HepG2 (cell line): ENCODE measurements at regions not wholly inside any gene's neighbourhood (a gene's known extent, or its start where the extent isn't known, plus 50 kb on each side); places are given as distances from the start of the nearest gene placed in this dataset.

ENCODE experiments used
- ATAC-seq: fragments of 200-7000 bp; cut with Tn5 transposase; 3 replicates; pipeline ENCODE4 v1.9.1; 2020; ENCODE audit warnings: mild to moderate bottlenecking, moderate library complexity
- BruUV-seq: library from RNA; stranded (reverse); fragments of 400-500 nt; replicated peaks from 2 replicates; lab custom pipeline; 2021; lab: Mats Ljungman, UMichigan
- CTCF ChIA-PET: fragments of 300-600 bp; formaldehyde crosslinking; extraction: SDS; loops from one replicate; lab custom pipeline; 2021; ENCODE audit warnings: low total read pairs, inconsistent platforms, low intra/inter-chr PET ratio; lab: Yijun Ruan, JAX
- POLR2A ChIA-PET: fragments of 350-600 bp; sonication (Branson Sonifier 250); formaldehyde crosslinking; loops from one replicate; lab custom pipeline; 2020; ENCODE audit warnings: antibody characterized with exemption, inconsistent platforms; lab: Yijun Ruan, JAX
- DNase-seq: peaks from one replicate; pipeline ENCODE4 v3.0.0-alpha.2; 2015; ENCODE audit warnings: low spot score
- FAIRE-seq: peaks from 3 replicates; lab custom pipeline; 2011; peaks lifted over from hg19 to GRCh38; lab: Jason Lieb, UNC
- H2AFZ ChIP-seq: one replicate; pipeline ENCODE4 v1.6.1; 2011; ENCODE audit warnings: low read length, inconsistent platforms
- H3K27ac ChIP-seq: fragments of 300-600 bp; 3 replicates; pipeline ENCODE4 v1.8.0; 2011; ENCODE audit warnings: mixed run types, mild to moderate bottlenecking, mixed read lengths, low read length, inconsistent platforms; ENCODE audit not compliant: insufficient read depth; ENCODE audit errors: extremely low read length
- H3K27me3 ChIP-seq, 2 experiments: fragments of 200-600 bp in 1 of 2; 2 replicates in 1 of 2; 3 replicates in 1 of 2; pipeline versions ENCODE4 v1.6.0 to v1.8.0; 2011; ENCODE audit warnings: low read length in 2 of 2, mild to moderate bottlenecking in 2 of 2, moderate library complexity in 2 of 2, inconsistent platforms in 1 of 2; ENCODE audit not compliant: insufficient read depth in 2 of 2, control insufficient read depth in 1 of 2
- H3K36me3 ChIP-seq, 2 experiments: fragments of 200-600 bp in 1 of 2; replicated peaks in 1 of 2; 2 replicates in 1 of 2; 3 replicates in 1 of 2; pipeline versions ENCODE4 v1.5.1 to v1.8.0; 2011; ENCODE audit warnings: low read length in 2 of 2, inconsistent platforms in 1 of 2; ENCODE audit not compliant: insufficient read depth in 2 of 2, control insufficient read depth in 1 of 2
- H3K4me1 ChIP-seq: 2 replicates; pipeline ENCODE4 v1.5.1; 2012; ENCODE audit warnings: low read length, inconsistent platforms; ENCODE audit not compliant: insufficient read depth
- H3K4me2 ChIP-seq: 2 replicates; pipeline ENCODE4 v1.6.0; 2011; ENCODE audit warnings: low read depth, low read length, inconsistent platforms
- H3K4me3 ChIP-seq, 3 experiments: fragments of 200-600 bp in 1 of 3; sonication (generic), shearing (Covaris generic) in 1 of 3; replicated peaks in 1 of 3; 2 replicates each; pipeline ENCODE4 v1.5.1; 2011 to 2016; ENCODE audit warnings: low read length in 3 of 3, inconsistent platforms in 2 of 3, low read depth in 2 of 3, mild to moderate bottlenecking in 2 of 3, control low read depth in 1 of 3, mixed read lengths in 1 of 3; ENCODE audit not compliant: insufficient read depth in 1 of 3
- H3K79me2 ChIP-seq: one replicate; pipeline ENCODE4 v1.6.1; 2011; ENCODE audit warnings: low read length, inconsistent platforms; ENCODE audit not compliant: insufficient read depth
- H3K9ac ChIP-seq: 2 replicates; pipeline ENCODE4 v1.6.0; 2011; ENCODE audit warnings: mild to moderate bottlenecking, low read depth, low read length, inconsistent platforms; ENCODE audit not compliant: insufficient read depth
- H3K9me3 ChIP-seq: 2 replicates; pipeline ENCODE4 v1.5.1; 2012; ENCODE audit warnings: mild to moderate bottlenecking, low read length
- H4K20me1 ChIP-seq: 2 replicates; pipeline ENCODE4 v1.6.0; 2011; ENCODE audit warnings: inconsistent platforms, mild to moderate bottlenecking, low read length, moderate library complexity; ENCODE audit not compliant: insufficient read depth
- CC2D1A ChIP-seq: sonication (generic); formaldehyde crosslinking; IDR thresholded peaks from 2 replicates; pipeline ENCODE4 v1.8.1; 2023; ENCODE audit warnings: mild to moderate bottlenecking, missing genetic modification reagents
- HHEX ChIP-seq: IDR thresholded peaks from 2 replicates; pipeline ENCODE4 v1.6.1; 2016; ENCODE audit warnings: control low read depth
- LBX2 ChIP-seq: sonication (generic); formaldehyde crosslinking; IDR thresholded peaks from 2 replicates; pipeline ENCODE4 v1.5.0; 2020; ENCODE audit warnings: missing genetic modification reagents, mild to moderate bottlenecking, borderline replicate concordance
- PHB2 ChIP-seq: fragments of 450-650 bp; IDR thresholded peaks from 2 replicates; pipeline ENCODE4 v1.6.1; 2018; ENCODE audit not compliant: partially characterized antibody
- PRDM4 ChIP-seq: sonication (generic); formaldehyde crosslinking; IDR thresholded peaks from 2 replicates; pipeline ENCODE4 v1.9.0; 2021; ENCODE audit warnings: missing genetic modification reagents, borderline replicate concordance
- RXRA ChIP-seq: sonication (generic); formaldehyde crosslinking; IDR thresholded peaks from 2 replicates; pipeline ENCODE4 v1.5.1; 2020; ENCODE audit warnings: missing genetic modification reagents
- SMC3 ChIP-seq: IDR thresholded peaks from 2 replicates; pipeline ENCODE4 v1.6.1; 2011; ENCODE audit warnings: low read length, improper control_type of control experiment
- TAF1 ChIP-seq: sonication (generic); formaldehyde crosslinking; IDR thresholded peaks from 2 replicates; pipeline ENCODE4 v1.4.0; 2020; ENCODE audit warnings: missing genetic modification reagents
- U2AF1 ChIP-seq: fragments of 200-400 bp; formaldehyde crosslinking; optimal IDR thresholded peaks from 2 replicates; pipeline ENCODE3; 2017; ENCODE audit warnings: mild to moderate bottlenecking, low read depth, low read length
- UBTF ChIP-seq: sonication (generic); formaldehyde crosslinking; IDR thresholded peaks from 2 replicates; pipeline ENCODE4 v1.4.0; 2020; ENCODE audit warnings: mild to moderate bottlenecking, missing genetic modification reagents
- ZBTB43 ChIP-seq: sonication (generic); formaldehyde crosslinking; conservative IDR thresholded peaks from 2 replicates; pipeline ENCODE4 v1.4.0; 2020; ENCODE audit warnings: missing genetic modification reagents
- ZFYVE20 ChIP-seq: sonication (generic); formaldehyde crosslinking; IDR thresholded peaks from 2 replicates; pipeline ENCODE4 v1.8.0; 2023; ENCODE audit warnings: low read depth, mild to moderate bottlenecking, moderate library complexity, missing genetic modification reagents, borderline replicate concordance
- ZMYM3 ChIP-seq: sonication (generic); formaldehyde crosslinking; IDR thresholded peaks from 2 replicates; pipeline ENCODE4 v1.5.1; 2020; ENCODE audit warnings: mild to moderate bottlenecking, missing genetic modification reagents
- ZNF235 ChIP-seq: sonication (generic); formaldehyde crosslinking; IDR thresholded peaks from 2 replicates; pipeline ENCODE4 v1.8.1; 2023; ENCODE audit warnings: mild to moderate bottlenecking, missing genetic modification reagents, borderline replicate concordance
- ZNF335 ChIP-seq: sonication (generic); formaldehyde crosslinking; IDR thresholded peaks from 2 replicates; pipeline ENCODE4 v1.4.0; 2020; ENCODE audit warnings: missing genetic modification reagents
- ZNF337 ChIP-seq: sonication (generic); formaldehyde crosslinking; IDR thresholded peaks from 2 replicates; pipeline ENCODE4 v1.5.1; 2020; ENCODE audit warnings: missing genetic modification reagents, low read depth, mild to moderate bottlenecking, borderline replicate concordance
- ZNF543 ChIP-seq: sonication (generic); formaldehyde crosslinking; IDR thresholded peaks from 2 replicates; pipeline ENCODE4 v1.4.0; 2020; ENCODE audit warnings: mild to moderate bottlenecking, missing genetic modification reagents
- ZNF800 ChIP-seq: sonication (generic); formaldehyde crosslinking; IDR thresholded peaks from 2 replicates; pipeline ENCODE4 v1.4.0; 2020; ENCODE audit warnings: missing genetic modification reagents
- WGBS: methylation state at CpG from one replicate; pipeline ENCODE4 v1.1.6; 2017; ENCODE audit warnings: low lambda C conversion rate; 5-methylcytosine and 5-hydroxymethylcytosine counted together
- in situ Hi-C: cut with HindIII; loops from 2 replicates; pipeline ENCODE4 v1.10.0; 2017; ENCODE audit warnings: low pct_unique_long_range_greater_than_20kb; ENCODE audit not compliant: extremely low pct_ligation_motif_present
- intact Hi-C: fragments of 100-400 bp; cut with micrococcal nuclease; formaldehyde crosslinking; loops from one replicate; pipeline ENCODE4 v1.10.0; 2022; ENCODE audit not compliant: unreplicated experiment

GRCh38 chr12:127295630-127296029 is 971.3 kb upstream of the TMEM132C start:
- POLR2A ChIA-PET = no interaction called here
- ATAC-seq = no peak
- Histone ChIP-seq H3K4me2 (no peak overlapping the region), H3K36me3 (no peaks in the 10 kb centered on the region)
- intact Hi-C loops = no loop called here
- TF ChIP-seq ZNF800 (CRISPR knock-in tag) = no peak
- no peak for TF ChIP-seq SMC3
- TF ChIP-seq ZMYM3 (CRISPR knock-in tag) = no peak
- no peak for TF ChIP-seq PHB2
- TF ChIP-seq HHEX = no peak
- TF ChIP-seq ZNF335 (CRISPR knock-in tag) = no peak
- TF ChIP-seq ZNF543 (CRISPR knock-in tag) = no peak
- TF ChIP-seq LBX2 (CRISPR knock-in tag) = no peak
- TF ChIP-seq ZNF235 (CRISPR knock-in tag) = no peak
- TF ChIP-seq CC2D1A = no peak
- no peak for TF ChIP-seq ZNF337 (CRISPR knock-in tag)
- no peak for TF ChIP-seq RXRA
- no peak for TF ChIP-seq ZBTB43
- TF ChIP-seq PRDM4 (CRISPR knock-in tag) = no peak
- no peak for TF ChIP-seq U2AF1
- TF ChIP-seq ZFYVE20 (CRISPR knock-in tag) = no peak
- no peak for TF ChIP-seq UBTF
- no peak for TF ChIP-seq TAF1 (CRISPR knock-in tag)
- TF ChIP-seq, all 625 proteins: peak for 0
- CTCF ChIA-PET = no interaction called here
- in situ Hi-C loops = no loop called here
- DNase-seq = no peak
- no peak overlapping the region for H3K4me3 ChIP-seq
- H3K4me1 ChIP-seq = no peaks in the 10 kb centered on the region
- no peaks in the 10 kb centered on the region for H3K79me2 ChIP-seq
- H2AFZ ChIP-seq = no peak overlapping the region
- H3K27me3 ChIP-seq = no peaks in the 10 kb centered on the region
- 22% methylated on average over 2 of the region's 2 CpGs for WGBS
- H3K27ac ChIP-seq = no peak overlapping the region
- no peaks in the 10 kb centered on the region for H3K9me3 ChIP-seq
- FAIRE-seq = no peak
- no peak overlapping the region for H3K9ac ChIP-seq
- no peaks in the 10 kb centered on the region for H4K20me1 ChIP-seq
- BruUV-seq = no TSS peak
